ENCODE measurements at regions not wholly inside any gene's neighbourhood (a gene's known extent, or its start where the extent isn't known, plus 50 kb on each side); places are given as distances from the start of the nearest gene placed in this dataset.

- TF ChIP-seq CTCF (IDR thresholded peaks at IDR 0.05) (no peak), POLR2A (IDR thresholded peaks at IDR 0.05) (no peak)
Measured at GRCh38 chr15:99921101-99921500, 187.9 kb upstream of the LYSMD4 start.

All from adrenal gland (tissue), 5 donors.